Mesenchymal stem cell (in vitro differentiated cells and primary cell): ENCODE measurements at regions not wholly inside any gene's neighbourhood (a gene's known extent, or its start where the extent isn't known, plus 50 kb on each side); places are given as distances from the start of the nearest gene placed in this dataset.

Experiments used
- DNase-seq: peaks from one replicate; pipeline ENCODE4 v3.0.0-alpha.2; 2013
- H2AFZ ChIP-seq: one replicate; pipeline ENCODE4 v1.6.1; 2013; ENCODE audit warnings: low read depth, mild to moderate bottlenecking, control low read depth, inconsistent platforms, low read length, moderate library complexity
- H2AK5ac ChIP-seq: 2 replicates; pipeline ENCODE4 v1.6.1; 2013; ENCODE audit warnings: low read length, moderate library complexity, mild to moderate bottlenecking, inconsistent platforms; ENCODE audit not compliant: severe bottlenecking
- H2BK120ac ChIP-seq: one replicate; pipeline ENCODE4 v1.6.1; 2013; ENCODE audit warnings: low read depth, mild to moderate bottlenecking, inconsistent platforms, low read length, moderate library complexity
- H2BK12ac ChIP-seq, 2 experiments: one replicate each; pipeline ENCODE4 v1.6.1; 2013; ENCODE audit warnings: inconsistent platforms in 2 of 2, low read length in 2 of 2, mild to moderate bottlenecking in 2 of 2, moderate library complexity in 2 of 2, control low read depth in 1 of 2
- H2BK15ac ChIP-seq: one replicate; pipeline ENCODE4 v1.6.1; 2013; ENCODE audit warnings: mild to moderate bottlenecking, low read depth, inconsistent platforms; ENCODE audit not compliant: poor library complexity, severe bottlenecking
- H2BK5ac ChIP-seq: 2 replicates; pipeline ENCODE4 v1.6.1; 2013; ENCODE audit warnings: low read depth, mild to moderate bottlenecking, low read length, control low read depth, inconsistent platforms; ENCODE audit not compliant: poor library complexity, severe bottlenecking
- H3K14ac ChIP-seq, 2 experiments: one replicate each; pipeline ENCODE4 v1.6.1; 2013; ENCODE audit warnings: inconsistent platforms in 2 of 2, low read length in 2 of 2, control low read depth in 1 of 2, mild to moderate bottlenecking in 1 of 2, moderate library complexity in 1 of 2
- H3K18ac ChIP-seq, 2 experiments: one replicate each; pipeline ENCODE4 v1.6.1; 2013; ENCODE audit warnings: inconsistent platforms in 2 of 2, low read length in 2 of 2, control low read depth in 1 of 2, low read depth in 1 of 2, mild to moderate bottlenecking in 1 of 2
- H3K23ac ChIP-seq, 2 experiments: one replicate each; pipeline ENCODE4 v1.6.1; 2013; ENCODE audit warnings: inconsistent platforms in 2 of 2, low read length in 2 of 2, mild to moderate bottlenecking in 2 of 2, moderate library complexity in 2 of 2, control low read depth in 1 of 2
- H3K27ac ChIP-seq: 2 replicates; pipeline ENCODE4 v1.5.1; 2013; ENCODE audit warnings: mild to moderate bottlenecking, moderate library complexity, low read length, control low read depth, inconsistent platforms; ENCODE audit not compliant: poor library complexity, severe bottlenecking
- H3K27me3 ChIP-seq, 2 experiments: 2 replicates each; pipeline versions ENCODE4 v1.6.1 to v1.7.0; 2013; ENCODE audit warnings: low read length in 2 of 2, mild to moderate bottlenecking in 2 of 2, moderate library complexity in 2 of 2, control low read depth in 1 of 2, inconsistent platforms in 1 of 2; ENCODE audit not compliant: control insufficient read depth in 1 of 2, insufficient read depth in 1 of 2
- H3K36me3 ChIP-seq, 2 experiments: 2 replicates each; pipeline versions ENCODE4 v1.6.1 to v1.7.0; 2013; ENCODE audit warnings: low read length in 2 of 2, control low read depth in 1 of 2, inconsistent platforms in 1 of 2, low read depth in 1 of 2, mild to moderate bottlenecking in 1 of 2; ENCODE audit not compliant: insufficient read depth in 2 of 2, control insufficient read depth in 1 of 2
- H3K4ac ChIP-seq, 2 experiments: one replicate each; pipeline ENCODE4 v1.6.1; 2013; ENCODE audit warnings: inconsistent platforms in 2 of 2, low read length in 2 of 2, mild to moderate bottlenecking in 2 of 2, moderate library complexity in 2 of 2, control low read depth in 1 of 2, low read depth in 1 of 2
- H3K4me1 ChIP-seq: 2 replicates; pipeline ENCODE4 v1.6.1; 2013; ENCODE audit warnings: low read depth, low read length, control low read depth; ENCODE audit not compliant: control insufficient read depth, insufficient read depth
- H3K4me2 ChIP-seq: 2 replicates; pipeline ENCODE4 v1.6.1; 2013; ENCODE audit warnings: low read length, mild to moderate bottlenecking, inconsistent platforms; ENCODE audit not compliant: poor library complexity, severe bottlenecking
- H3K4me3 ChIP-seq, 2 experiments: 2 replicates each; pipeline versions ENCODE4 v1.5.1 to v1.7.0; 2013; ENCODE audit warnings: low read length in 2 of 2, mild to moderate bottlenecking in 2 of 2, control low read depth in 1 of 2, low read depth in 1 of 2; ENCODE audit not compliant: insufficient read depth in 1 of 2
- H3K79me1 ChIP-seq: replicated peaks from 2 replicates; pipeline ENCODE4 v1.6.1; 2013; ENCODE audit warnings: mild to moderate bottlenecking, control low read depth, low read length, inconsistent platforms; ENCODE audit not compliant: poor library complexity, severe bottlenecking
- H3K9ac ChIP-seq: 2 replicates; pipeline ENCODE4 v1.7.0; 2013; ENCODE audit warnings: mild to moderate bottlenecking, low read length, moderate library complexity
- H3K9me3 ChIP-seq: 2 replicates; pipeline ENCODE4 v1.7.0; 2013; ENCODE audit warnings: mild to moderate bottlenecking, low read length; ENCODE audit not compliant: control insufficient read depth
- H4K8ac ChIP-seq: one replicate; pipeline ENCODE4 v1.6.1; 2013; ENCODE audit warnings: inconsistent platforms, mild to moderate bottlenecking, low read length, moderate library complexity
- H4K91ac ChIP-seq: one replicate; pipeline ENCODE4 v1.6.1; 2013; ENCODE audit warnings: mild to moderate bottlenecking, low read length, inconsistent platforms
- WGBS: methylation state at CpG from one replicate; pipeline ENCODE4 v1.1.7; 2013; ENCODE audit warnings: mixed read lengths; 5-methylcytosine and 5-hydroxymethylcytosine counted together

DNA sequence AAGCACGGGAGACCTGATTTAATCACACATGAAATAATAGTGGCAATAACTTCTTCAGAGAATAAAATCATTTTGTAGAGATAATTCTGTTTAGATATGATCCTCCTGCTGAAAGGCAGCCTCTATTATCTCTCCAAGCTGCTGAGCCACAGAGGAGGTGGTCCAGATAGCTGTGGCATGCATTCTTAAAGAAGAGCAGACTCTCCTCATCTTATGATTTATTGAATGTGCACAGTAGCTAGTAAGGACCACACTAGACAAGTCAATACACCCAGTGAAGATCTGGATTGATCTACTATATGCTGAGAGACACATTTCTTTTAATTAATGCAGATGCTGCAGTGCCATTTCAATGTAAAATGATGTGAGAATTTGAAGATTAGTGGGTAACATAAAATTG is 552.9 kb upstream of the ANO3 start:
- no peak overlapping the region for H3K23ac ChIP-seq
- no peak overlapping the region for H2BK120ac ChIP-seq
- H3K4ac ChIP-seq, result no peak overlapping the region
- no peak overlapping the region for H2AFZ ChIP-seq
- H3K4me1 ChIP-seq, result no peaks in the 10 kb centered on the region
- no peaks in the 10 kb centered on the region for H3K27me3 ChIP-seq
- no peak overlapping the region for H3K4me2 ChIP-seq
- no peak overlapping the region for H2BK12ac ChIP-seq
- no peak overlapping the region for H2AK5ac ChIP-seq
- no peak overlapping the region for H4K91ac ChIP-seq
- H3K9ac ChIP-seq, result no peak overlapping the region
- no peaks in the 10 kb centered on the region for H3K36me3 ChIP-seq
- no peak for DNase-seq
- H3K14ac ChIP-seq, result no peak overlapping the region
- no CpG with 5 or more reads among the region's 1 CpG for WGBS
- no peak overlapping the region for H2BK15ac ChIP-seq
- H4K8ac ChIP-seq, result no peak overlapping the region
- H2BK5ac ChIP-seq, result no peak overlapping the region
- H3K79me1 ChIP-seq, result no peaks in the 10 kb centered on the region
- no peak overlapping the region for H3K18ac ChIP-seq
- H3K4me3 ChIP-seq, result no peak overlapping the region
- no peak overlapping the region for H3K27ac ChIP-seq
- no peaks in the 10 kb centered on the region for H3K9me3 ChIP-seq

- Histone ChIP-seq H3K4me2 (no peak overlapping the region), H2BK120ac (no peak overlapping the region), H2AFZ (no peak overlapping the region), H3K9ac (no peak overlapping the region), H3K27ac (no peak overlapping the region), H3K9me3 (no peaks in the 10 kb centered on the region), H2BK12ac (no peak overlapping the region), H2BK15ac (no peak overlapping the region), H2BK5ac (no peak overlapping the region), H4K91ac (no peak overlapping the region), H2AK5ac (no peak overlapping the region), H3K4me3 (no peak overlapping the region), H3K14ac (no peak overlapping the region), H3K23ac (no peak overlapping the region), H3K36me3 (no peaks in the 10 kb centered on the region), H3K18ac (no peak overlapping the region), H3K79me1 (no peaks in the 10 kb centered on the region), H3K4me1 (no peaks in the 10 kb centered on the region), H3K27me3 (no peaks in the 10 kb centered on the region), H3K4ac (no peak overlapping the region), H4K8ac (no peak overlapping the region)
- no peak for DNase-seq
- WGBS, result 100% methylated on average over 1 of the region's 3 CpGs
Measured at GRCh38 chr11:25787416-25787815, 544.5 kb upstream of the ANO3 start.

- Histone ChIP-seq H3K27ac (no peak overlapping the region), H2BK12ac (no peak overlapping the region), H2AK5ac (no peak overlapping the region), H3K4me3 (no peak overlapping the region), H3K14ac (no peak overlapping the region), H2BK15ac (no peak overlapping the region), H4K91ac (no peak overlapping the region), H2BK120ac (no peak overlapping the region), H3K4me2 (no peak overlapping the region), H2AFZ (no peak overlapping the region), H4K8ac (no peak overlapping the region), H3K4me1 (no peaks in the 10 kb centered on the region), H3K9ac (no peak overlapping the region), H3K36me3 (no peaks in the 10 kb centered on the region), H3K79me1 (no peaks in the 10 kb centered on the region), H3K4ac (no peak overlapping the region), H3K27me3 (no peaks in the 10 kb centered on the region), H3K9me3 (no peaks in the 10 kb centered on the region), H3K23ac (no peak overlapping the region), H3K18ac (no peak overlapping the region), H2BK5ac (no peak overlapping the region)
- DNase-seq, result no peak
- WGBS, result 67% methylated on average over 1 of the region's 1 CpG
Measured at GRCh38 chr11:25790396-25790795, 541.5 kb upstream of the ANO3 start.

DNA sequence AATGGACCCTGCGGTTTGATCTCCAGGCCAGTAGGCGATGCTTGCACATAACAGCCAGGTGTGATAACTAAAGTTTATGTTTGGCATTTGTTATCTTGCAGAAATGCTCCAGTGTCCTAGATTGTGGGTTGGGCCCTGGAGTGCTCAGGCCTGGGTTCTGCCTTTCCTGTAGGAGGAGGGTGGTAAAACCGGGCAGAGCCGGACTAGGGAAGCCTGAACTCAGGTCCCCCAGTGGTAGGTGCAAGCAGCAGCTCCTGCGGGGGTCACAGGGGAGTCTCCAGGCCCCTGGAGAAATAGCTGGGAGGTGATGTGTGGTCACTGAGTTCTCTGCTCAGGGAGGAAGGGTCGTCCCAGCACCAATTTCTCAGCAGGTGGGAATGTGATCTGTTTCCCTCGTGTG is 538.3 kb upstream of the ANO3 start:
- Histone ChIP-seq H3K4me3 (no peak overlapping the region), H2BK15ac (no peak overlapping the region), H3K18ac (no peak overlapping the region), H2AFZ (no peak overlapping the region), H3K27ac (no peak overlapping the region), H3K4me2 (no peak overlapping the region), H3K36me3 (no peaks in the 10 kb centered on the region), H3K9ac (no peak overlapping the region), H2BK12ac (no peak overlapping the region), H2BK120ac (no peak overlapping the region), H3K9me3 (no peaks in the 10 kb centered on the region), H3K4ac (no peak overlapping the region), H4K91ac (no peak overlapping the region), H3K14ac (no peak overlapping the region), H3K23ac (no peak overlapping the region), H3K79me1 (no peaks in the 10 kb centered on the region), H2AK5ac (no peak overlapping the region), H2BK5ac (no peak overlapping the region), H3K27me3 (no peaks in the 10 kb centered on the region), H4K8ac (no peak overlapping the region), H3K4me1 (no peaks in the 10 kb centered on the region)
- 83% methylated on average over 7 of the region's 7 CpGs for WGBS
- no peak for DNase-seq
